Hematopoietic multipotent progenitor cell treated with erythropoietin and hydrocortisone succinate and interleukin-3 and kit ligand, for 4 days (in vitro differentiated cells): ENCODE measurements at regions not wholly inside any gene's neighbourhood (a gene's known extent, or its start where the extent isn't known, plus 50 kb on each side); places are given as distances from the start of the nearest gene placed in this dataset.
A peak's percentile ranks its signal among the peaks of the same experiment; 100 is the strongest.

Experiments used
- DNase-seq: peaks from one replicate; pipeline ENCODE4 v3.0.0-alpha.2; 2015

- DNase-seq, result no peak
Observed at GRCh38 chr13:57450356-57450755, 181.2 kb upstream of the PCDH17 start.

GRCh38 chr13:57452228-57452627, 179.3 kb upstream of the PCDH17 start:
- DNase-seq, result no peak

- DNase-seq, result no peak
Observed at GRCh38 chr13:57470491-57470890, 161.1 kb upstream of the PCDH17 start.

GRCh38 chr13:57491318-57491717, 140.2 kb upstream of the PCDH17 start:
- DNase-seq, result no peak

GRCh38 chr13:57507752-57508463, 123.6 kb upstream of the PCDH17 start:
- no peak for DNase-seq

GRCh38 chr13:57511603-57512002, 119.9 kb upstream of the PCDH17 start:
- DNase-seq, result no peak

GRCh38 chr13:57527114-57527735, 104.3 kb upstream of the PCDH17 start:
- DNase-seq, result no peak

GRCh38 chr13:57531256-57531655, 100.3 kb upstream of the PCDH17 start:
- no peak for DNase-seq

GRCh38 chr13:57546942-57547341, 84.6 kb upstream of the PCDH17 start:
- DNase-seq, result no peak

- no peak for DNase-seq
Observed at GRCh38 chr13:57552437-57552836, 79.1 kb upstream of the PCDH17 start.

- no peak for DNase-seq
Observed at GRCh38 chr13:57553932-57554331, 77.6 kb upstream of the PCDH17 start.

GRCh38 chr13:57558051-57558467, 73.5 kb upstream of the PCDH17 start:
- DNase-seq, result peak; percentile 48

GRCh38 chr13:57568865-57569264, 62.7 kb upstream of the PCDH17 start:
- DNase-seq, result no peak

GRCh38 chr13:57569986-57570385, 61.6 kb upstream of the PCDH17 start:
- DNase-seq, result peak; percentile 4
